CD4-positive, alpha-beta memory T cell (primary cell): ENCODE measurements at regions not wholly inside any gene's neighbourhood (a gene's known extent, or its start where the extent isn't known, plus 50 kb on each side); places are given as distances from the start of the nearest gene placed in this dataset.
A peak's percentile ranks its signal among the peaks of the same experiment; 100 is the strongest.
"Not testable (repeated sequence)": the region's sequence is repeated elsewhere in the genome, so short reads cannot be mapped to it uniquely, and the experiment has no call there.

Source experiments
- CTCF ChIA-PET: fragments of 350-600 bp; sonication (Branson Sonifier 250); formaldehyde crosslinking; loops from one replicate; lab custom pipeline; 2021; ENCODE audit warnings: inconsistent platforms; ENCODE audit not compliant: partially characterized antibody; lab: Charles Lee
- POLR2A ChIA-PET: fragments of 350-600 bp; sonication (Branson Sonifier 250); formaldehyde crosslinking; loops from one replicate; lab custom pipeline; 2021; ENCODE audit not compliant: partially characterized antibody; lab: Charles Lee
- DNase-seq, 5 donors: peaks; one replicate each; pipeline versions ENCODE4 v3.0.0 to v3.0.0-alpha.2; 2020 to 2022; ENCODE audit warnings: mixed read lengths in 1 of 5
- H3K27ac ChIP-seq: one replicate; pipeline ENCODE4 v1.7.0; 2013; ENCODE audit warnings: low read depth, low read length
- H3K27me3 ChIP-seq: 2 replicates; pipeline ENCODE4 v1.7.0; 2013; ENCODE audit warnings: mild to moderate bottlenecking, low read length, moderate library complexity; ENCODE audit not compliant: insufficient read depth
- H3K36me3 ChIP-seq: 2 replicates; pipeline ENCODE4 v1.7.0; 2013; ENCODE audit warnings: mild to moderate bottlenecking, low read length, moderate library complexity; ENCODE audit not compliant: insufficient read depth
- H3K4me1 ChIP-seq: 2 replicates; pipeline ENCODE4 v1.7.0; 2013; ENCODE audit warnings: mild to moderate bottlenecking, low read length, moderate library complexity; ENCODE audit not compliant: insufficient read depth
- H3K4me3 ChIP-seq, 2 donors: one replicate each; pipeline ENCODE4 v1.7.0; 2013; ENCODE audit warnings: low read length in 2 of 2, mild to moderate bottlenecking in 1 of 2
- H3K9me3 ChIP-seq, 2 donors: one replicate each; pipeline ENCODE4 v1.7.0; 2013; ENCODE audit warnings: low read length in 2 of 2, control low read depth in 1 of 2; ENCODE audit not compliant: control insufficient read depth in 1 of 2
- H3K27ac Mint-ChIP-seq, 7 donors: one replicate each; pipeline ENCODE4 v1.8.0; 2020 to 2021; ENCODE audit warnings: mixed read lengths in 7 of 7, mild to moderate bottlenecking in 6 of 7, inconsistent platforms in 3 of 7, moderate library complexity in 3 of 7
- H3K27me3 Mint-ChIP-seq, 2 donors: one replicate each; pipeline ENCODE4 v1.8.0; 2020 to 2021; ENCODE audit warnings: mixed read lengths in 2 of 2
- H3K36me3 Mint-ChIP-seq, 2 donors: one replicate each; pipeline ENCODE4 v1.8.0; 2020 to 2021; ENCODE audit warnings: mixed read lengths in 2 of 2, inconsistent platforms in 1 of 2, mild to moderate bottlenecking in 1 of 2
- H3K4me1 Mint-ChIP-seq, 4 donors: one replicate each; pipeline ENCODE4 v1.8.0; 2020 to 2021; ENCODE audit warnings: mixed read lengths in 4 of 4, mild to moderate bottlenecking in 1 of 4
- H3K4me3 Mint-ChIP-seq, 8 donors: one replicate each; pipeline ENCODE4 v1.8.0; 2020 to 2021; ENCODE audit warnings: mixed read lengths in 8 of 8, mild to moderate bottlenecking in 7 of 8, moderate library complexity in 6 of 8, inconsistent platforms in 3 of 8
- H3K9me3 Mint-ChIP-seq, 8 donors: one replicate each; pipeline ENCODE4 v1.8.0; 2020 to 2021; ENCODE audit warnings: mixed read lengths in 8 of 8, mild to moderate bottlenecking in 5 of 8, inconsistent platforms in 3 of 8, moderate library complexity in 1 of 8
- intact Hi-C: fragments of 100-400 bp; cut with micrococcal nuclease; formaldehyde crosslinking; loops from one replicate; pipeline ENCODE4 v1.15.1; 2023

DNA sequence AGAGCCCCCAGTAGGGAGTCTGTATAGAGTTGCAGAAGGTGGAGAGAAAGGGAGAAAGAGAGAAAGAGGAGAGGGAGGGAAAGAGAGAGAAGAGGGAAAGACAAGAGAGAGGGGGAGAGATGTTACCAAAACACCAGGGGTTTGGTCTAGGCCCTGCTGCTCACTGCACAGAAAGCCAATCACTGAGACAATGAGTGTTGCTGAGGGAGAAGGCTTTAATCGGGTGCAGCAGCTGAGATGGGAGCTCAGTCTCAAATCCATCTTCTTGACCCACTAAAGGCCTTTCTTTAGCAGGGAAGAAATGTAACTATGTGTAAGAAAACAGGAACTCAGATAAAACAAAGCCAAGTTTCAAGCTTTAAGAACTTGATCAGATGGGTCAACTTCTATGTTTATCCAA, 198.2 kb upstream of the FOXK1 start:
- Histone ChIP-seq H3K4me1 (no peaks in the 10 kb centered on the region), H3K27me3 (no peaks in the 10 kb centered on the region), H3K36me3 (no peaks in the 10 kb centered on the region), H3K4me3 (no peak overlapping the region), H3K9me3 (no peaks in the 10 kb centered on the region), H3K27ac (no peak overlapping the region)
- ChIA-PET CTCF (no interaction called here), POLR2A (interaction anchor here (0.7 kb wide), 1 partner anchor 25 kb away, joined by 4 read pairs; no protein-coding TSS in a partner anchor)
- Mint-ChIP-seq H3K27ac (no peak overlapping the region), H3K4me1 (no peaks in the 10 kb centered on the region), H3K36me3 (peaks cover 0 to 3% of the 10 kb centered on the region in 2 donors), H3K9me3 (peaks cover 0 to 32% (median 18%) of the 10 kb centered on the region in 8 donors), H3K4me3 (no peak overlapping the region), H3K27me3 (peaks cover 2 to 12% of the 10 kb centered on the region in 2 donors)
- no peak for DNase-seq
- intact Hi-C loops, result no loop called here

- Histone ChIP-seq H3K9me3 (no peaks in the 10 kb centered on the region), H3K27me3 (no peaks in the 10 kb centered on the region), H3K4me1 (no peaks in the 10 kb centered on the region), H3K36me3 (no peaks in the 10 kb centered on the region), H3K4me3 (no peak overlapping the region), H3K27ac (no peak overlapping the region)
- peaks cover 0 to 3% of the 10 kb centered on the region in 2 donors for H3K36me3 Mint-ChIP-seq
- H3K4me1 Mint-ChIP-seq, result peaks cover 0 to 4% (median 0%) of the 10 kb centered on the region in 4 donors
- H3K9me3 Mint-ChIP-seq, result peaks cover 0 to 32% (median 18%) of the 10 kb centered on the region in 8 donors
- no peak for DNase-seq
- H3K27ac Mint-ChIP-seq, result no peak overlapping the region
- ChIA-PET POLR2A (no interaction called here), CTCF (no interaction called here)
- intact Hi-C loops, result no loop called here
- H3K27me3 Mint-ChIP-seq, result peaks cover 4 to 14% of the 10 kb centered on the region in 2 donors
- no peak overlapping the region for H3K4me3 Mint-ChIP-seq
These were observed 197.6 kb upstream of the FOXK1 start for GRCh38 chr7:4484545-4484944.

DNA sequence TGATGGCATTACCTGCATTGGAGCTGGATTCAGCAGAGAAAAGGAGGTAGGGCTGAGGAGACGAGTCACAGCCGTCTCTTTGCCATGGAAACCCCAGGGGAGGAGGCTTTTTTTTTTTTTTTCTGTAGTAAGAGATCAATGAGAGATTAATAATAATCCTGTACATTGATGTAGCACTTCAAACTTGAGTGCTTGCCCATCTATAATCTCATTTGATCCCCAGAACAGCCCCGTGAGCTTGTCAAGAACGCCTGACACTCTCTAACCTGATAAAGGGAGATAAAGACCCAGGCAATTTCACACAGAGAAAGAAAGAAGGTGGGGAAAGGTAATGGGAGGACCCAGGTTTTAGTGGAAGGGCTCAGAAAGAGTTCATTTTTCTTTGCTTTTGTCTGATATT, 195.2 kb upstream of the FOXK1 start:
- no peaks in the 10 kb centered on the region for H3K27me3 ChIP-seq
- no peak overlapping the region for H3K27ac ChIP-seq
- no peaks in the 10 kb centered on the region for H3K9me3 ChIP-seq
- Mint-ChIP-seq H3K4me3 (no peak overlapping the region), H3K9me3 (peaks cover 0 to 23% (median 12%) of the 10 kb centered on the region in 8 donors), H3K27me3 (peaks cover 8 to 12% of the 10 kb centered on the region in 2 donors), H3K4me1 (peaks cover 0 to 4% (median 0%) of the 10 kb centered on the region in 4 donors), H3K27ac (peak overlapping the region in 1 of 7 donors; percentile 48), H3K36me3 (no peaks in the 10 kb centered on the region)
- ChIA-PET CTCF (no interaction called here), POLR2A (no interaction called here)
- no peaks in the 10 kb centered on the region for H3K36me3 ChIP-seq
- no peak for DNase-seq
- H3K4me3 ChIP-seq, result no peak overlapping the region
- intact Hi-C loops, result no loop called here
- no peaks in the 10 kb centered on the region for H3K4me1 ChIP-seq

GRCh38 chr7:4496911-4497310, 185.2 kb upstream of the FOXK1 start:
- peaks cover 2 to 23% (median 13%) of the 10 kb centered on the region in 8 donors for H3K9me3 Mint-ChIP-seq
- H3K27ac ChIP-seq, intact Hi-C loops, H3K4me1 Mint-ChIP-seq, H3K27me3 Mint-ChIP-seq, H3K27me3 ChIP-seq, POLR2A ChIA-PET, H3K27ac Mint-ChIP-seq, CTCF ChIA-PET, H3K4me3 ChIP-seq, H3K4me1 ChIP-seq, H3K36me3 ChIP-seq, H3K9me3 ChIP-seq, DNase-seq, H3K36me3 Mint-ChIP-seq, H3K4me3 Mint-ChIP-seq: not testable (repeated sequence)

- Histone ChIP-seq H3K36me3 (no peaks in the 10 kb centered on the region), H3K9me3 (no peaks in the 10 kb centered on the region), H3K27ac (no peak overlapping the region), H3K27me3 (no peaks in the 10 kb centered on the region), H3K4me3 (no peak overlapping the region), H3K4me1 (no peaks in the 10 kb centered on the region)
- CTCF ChIA-PET, result no interaction called here
- no peak overlapping the region for H3K27ac Mint-ChIP-seq
- POLR2A ChIA-PET, result no interaction called here
- DNase-seq, result no peak
- H3K4me1 Mint-ChIP-seq, result no peaks in the 10 kb centered on the region
- intact Hi-C loops, result no loop called here
- no peak overlapping the region for H3K4me3 Mint-ChIP-seq
- H3K9me3 Mint-ChIP-seq, result peaks cover 2 to 19% (median 10%) of the 10 kb centered on the region in 8 donors
- peaks cover 4 to 9% of the 10 kb centered on the region in 2 donors for H3K27me3 Mint-ChIP-seq
- peaks cover 1 to 3% of the 10 kb centered on the region in 2 donors for H3K36me3 Mint-ChIP-seq
These were observed 181.3 kb upstream of the FOXK1 start for GRCh38 chr7:4500812-4501211.

- H3K4me1 Mint-ChIP-seq, intact Hi-C loops, H3K9me3 ChIP-seq, H3K27ac Mint-ChIP-seq, H3K4me3 ChIP-seq, H3K4me1 ChIP-seq, H3K4me3 Mint-ChIP-seq, H3K36me3 ChIP-seq, H3K36me3 Mint-ChIP-seq, POLR2A ChIA-PET, H3K27me3 ChIP-seq, CTCF ChIA-PET, H3K27me3 Mint-ChIP-seq, H3K27ac ChIP-seq, DNase-seq: not testable (repeated sequence)
- peaks cover 0 to 27% (median 14%) of the 10 kb centered on the region in 8 donors for H3K9me3 Mint-ChIP-seq
These were observed 174.2 kb upstream of the FOXK1 start for GRCh38 chr7:4507886-4508285.

GRCh38 chr7:4513450-4513849, 168.6 kb upstream of the FOXK1 start:
- no peaks in the 10 kb centered on the region for H3K36me3 Mint-ChIP-seq
- H3K4me3 Mint-ChIP-seq, result no peak overlapping the region
- ChIA-PET CTCF (no interaction called here), POLR2A (no interaction called here)
- no peak for DNase-seq
- no peak overlapping the region for H3K27ac ChIP-seq
- H3K27ac Mint-ChIP-seq, result no peak overlapping the region
- no peaks in the 10 kb centered on the region for H3K9me3 ChIP-seq
- no peaks in the 10 kb centered on the region for H3K36me3 ChIP-seq
- H3K4me3 ChIP-seq, result no peak overlapping the region
- H3K4me1 Mint-ChIP-seq, result no peaks in the 10 kb centered on the region
- H3K9me3 Mint-ChIP-seq, result peaks cover 0 to 35% (median 14%) of the 10 kb centered on the region in 8 donors
- no peaks in the 10 kb centered on the region for H3K4me1 ChIP-seq
- intact Hi-C loops, result no loop called here
- peaks cover 0 to 6% of the 10 kb centered on the region in 2 donors for H3K27me3 Mint-ChIP-seq
- no peaks in the 10 kb centered on the region for H3K27me3 ChIP-seq
